ENCODE measurements at regions not wholly inside any gene's neighbourhood (a gene's known extent, or its start where the extent isn't known, plus 50 kb on each side); places are given as distances from the start of the nearest gene placed in this dataset.

DNA sequence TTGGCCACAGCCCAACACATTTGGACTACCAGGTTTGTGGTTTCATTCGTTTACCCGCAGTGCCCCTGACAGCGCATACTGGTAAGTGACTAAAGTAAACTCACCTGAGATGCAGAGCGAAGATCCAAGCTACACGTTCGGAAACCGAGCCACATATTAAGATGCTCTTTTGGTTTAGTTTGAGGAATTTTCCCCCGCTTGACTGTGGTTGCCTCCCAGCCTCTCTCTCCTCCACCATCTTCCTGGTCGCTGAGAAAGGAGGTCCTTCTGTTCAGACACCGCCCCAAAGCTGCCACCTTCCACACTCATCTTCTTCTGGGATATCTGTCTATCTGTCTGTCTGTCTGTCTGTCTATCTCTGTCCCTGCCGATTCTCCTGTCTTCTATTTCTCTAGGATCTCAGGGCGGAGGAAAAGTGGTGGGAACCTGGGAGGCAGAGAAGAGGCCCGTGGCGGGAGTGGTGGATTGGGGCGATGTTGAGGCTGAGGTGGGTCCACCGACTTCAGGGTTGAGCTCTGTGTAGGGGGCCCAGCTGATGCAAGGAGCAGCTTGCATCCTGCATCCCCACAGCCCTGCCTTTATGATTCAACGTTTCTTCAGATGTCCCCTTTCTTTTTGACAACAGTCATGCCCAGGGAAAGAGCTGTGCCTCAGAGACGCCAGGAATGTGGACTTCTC lies 196.9 kb upstream of the ZNF184 start:
- Mint-ChIP-seq H3K36me3 (ENCODE audit: insufficient read depth, unreplicated experiment) (peaks cover 27% of the 10 kb centered on the region), H3K9me3 (ENCODE audit: unreplicated experiment) (no peaks in the 10 kb centered on the region), H3K27me3 (ENCODE audit: insufficient read depth, unreplicated experiment) (no peaks in the 10 kb centered on the region), H3K4me3 (ENCODE audit: unreplicated experiment) (peak overlapping the region; percentile 83), H3K27ac (ENCODE audit: unreplicated experiment) (peak overlapping the region; percentile 42), H3K4me1 (ENCODE audit: low read depth, unreplicated experiment) (peaks cover 30% of the 10 kb centered on the region)
- intact Hi-C loops (cut with micrococcal nuclease; ENCODE audit: unreplicated experiment) = loop anchor here (2.0 to 5.0 kb wide), 4 partner anchors 37 to 482 kb away; no protein-coding TSS in a partner anchor
- Histone ChIP-seq H3K27me3 (replicated peaks; ENCODE audit: control insufficient read depth, insufficient read depth, low read length) (no peaks in the 10 kb centered on the region), H3K4me3 (ENCODE audit: low read depth, low read length) (peak overlapping the region; percentile 22), H3K36me3 (ENCODE audit: control insufficient read depth, insufficient read depth, low read length) (no peaks in the 10 kb centered on the region), H3K4me1 (peaks cover 4% of the 10 kb centered on the region; the same call in 1 of the 2 replicates), H3K9me3 (no peaks in the 10 kb centered on the region)
- TF ChIP-seq, protein P1, sequence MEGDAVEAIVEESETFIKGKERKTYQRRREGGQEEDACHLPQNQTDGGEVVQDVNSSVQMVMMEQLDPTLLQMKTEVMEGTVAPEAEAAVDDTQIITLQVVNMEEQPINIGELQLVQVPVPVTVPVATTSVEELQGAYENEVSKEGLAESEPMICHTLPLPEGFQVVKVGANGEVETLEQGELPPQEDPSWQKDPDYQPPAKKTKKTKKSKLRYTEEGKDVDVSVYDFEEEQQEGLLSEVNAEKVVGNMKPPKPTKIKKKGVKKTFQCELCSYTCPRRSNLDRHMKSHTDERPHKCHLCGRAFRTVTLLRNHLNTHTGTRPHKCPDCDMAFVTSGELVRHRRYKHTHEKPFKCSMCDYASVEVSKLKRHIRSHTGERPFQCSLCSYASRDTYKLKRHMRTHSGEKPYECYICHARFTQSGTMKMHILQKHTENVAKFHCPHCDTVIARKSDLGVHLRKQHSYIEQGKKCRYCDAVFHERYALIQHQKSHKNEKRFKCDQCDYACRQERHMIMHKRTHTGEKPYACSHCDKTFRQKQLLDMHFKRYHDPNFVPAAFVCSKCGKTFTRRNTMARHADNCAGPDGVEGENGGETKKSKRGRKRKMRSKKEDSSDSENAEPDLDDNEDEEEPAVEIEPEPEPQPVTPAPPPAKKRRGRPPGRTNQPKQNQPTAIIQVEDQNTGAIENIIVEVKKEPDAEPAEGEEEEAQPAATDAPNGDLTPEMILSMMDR (IDR thresholded peaks at IDR 0.05; ENCODE audit: insufficient read depth in 1 of 2, low read depth in 1 of 2, low read length in 1 of 2, severe bottlenecking in 1 of 2, unreplicated experiment in 1 of 2) = no peak
- POLR2A ChIA-PET = interaction anchor here (0.6 kb wide), 1 partner anchor 117 kb away, joined by 3 read pairs; no protein-coding TSS in a partner anchor
- CTCF ChIA-PET = no interaction called here
- no TSS peak for BruUV-seq (replicated peaks)
- DNase-seq = no peak

DNA sequence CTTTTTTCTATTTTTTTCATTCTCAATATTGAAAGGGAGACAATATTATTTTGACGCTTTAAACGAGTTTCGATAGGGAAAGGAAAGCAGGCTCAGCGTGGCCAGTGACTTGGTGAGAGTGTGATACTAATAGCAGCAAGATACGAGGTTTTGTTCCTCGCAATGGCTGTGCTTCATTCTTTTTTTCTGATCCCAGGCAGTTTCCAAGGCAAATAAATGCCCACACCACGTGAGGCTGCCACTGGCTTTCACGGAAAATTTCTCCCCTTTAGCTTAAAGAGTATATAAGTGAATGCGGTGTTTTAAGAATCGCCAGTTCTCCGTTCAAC lies 196.4 kb upstream of the ZNF184 start:
- no peaks in the 10 kb centered on the region for H3K27me3 Mint-ChIP-seq (ENCODE audit: insufficient read depth, unreplicated experiment)
- H3K27me3 ChIP-seq (replicated peaks; ENCODE audit: control insufficient read depth, insufficient read depth, low read length) = no peaks in the 10 kb centered on the region
- peaks cover 27% of the 10 kb centered on the region for H3K36me3 Mint-ChIP-seq (ENCODE audit: insufficient read depth, unreplicated experiment)
- peak overlapping the region; percentile 42 for H3K27ac Mint-ChIP-seq (ENCODE audit: unreplicated experiment)
- no peak for DNase-seq
- H3K9me3 ChIP-seq = no peaks in the 10 kb centered on the region
- H3K9me3 Mint-ChIP-seq (ENCODE audit: unreplicated experiment) = no peaks in the 10 kb centered on the region
- POLR2A ChIA-PET = interaction anchor here (0.6 kb wide), 1 partner anchor 117 kb away, joined by 3 read pairs; no protein-coding TSS in a partner anchor
- no peaks in the 10 kb centered on the region for H3K36me3 ChIP-seq (ENCODE audit: control insufficient read depth, insufficient read depth, low read length)
- H3K4me1 ChIP-seq = peaks cover 4% of the 10 kb centered on the region; the same call in 1 of the 2 replicates
- CTCF ChIA-PET = no interaction called here
- H3K4me3 Mint-ChIP-seq (ENCODE audit: unreplicated experiment) = peak overlapping the region; percentile 83
- BruUV-seq (replicated peaks) = no TSS peak
- H3K4me1 Mint-ChIP-seq (ENCODE audit: low read depth, unreplicated experiment) = peaks cover 30% of the 10 kb centered on the region
- TF ChIP-seq, protein P1 (IDR thresholded peaks at IDR 0.05; ENCODE audit: insufficient read depth in 1 of 2, low read depth in 1 of 2, low read length in 1 of 2, severe bottlenecking in 1 of 2, unreplicated experiment in 1 of 2) = no peak
- H3K4me3 ChIP-seq (ENCODE audit: low read depth, low read length) = peak overlapping the region; percentile 22
- intact Hi-C loops (cut with micrococcal nuclease; ENCODE audit: unreplicated experiment) = loop anchor here (2.0 to 5.0 kb wide), 3 partner anchors 37 to 482 kb away; no protein-coding TSS in a partner anchor

DNA sequence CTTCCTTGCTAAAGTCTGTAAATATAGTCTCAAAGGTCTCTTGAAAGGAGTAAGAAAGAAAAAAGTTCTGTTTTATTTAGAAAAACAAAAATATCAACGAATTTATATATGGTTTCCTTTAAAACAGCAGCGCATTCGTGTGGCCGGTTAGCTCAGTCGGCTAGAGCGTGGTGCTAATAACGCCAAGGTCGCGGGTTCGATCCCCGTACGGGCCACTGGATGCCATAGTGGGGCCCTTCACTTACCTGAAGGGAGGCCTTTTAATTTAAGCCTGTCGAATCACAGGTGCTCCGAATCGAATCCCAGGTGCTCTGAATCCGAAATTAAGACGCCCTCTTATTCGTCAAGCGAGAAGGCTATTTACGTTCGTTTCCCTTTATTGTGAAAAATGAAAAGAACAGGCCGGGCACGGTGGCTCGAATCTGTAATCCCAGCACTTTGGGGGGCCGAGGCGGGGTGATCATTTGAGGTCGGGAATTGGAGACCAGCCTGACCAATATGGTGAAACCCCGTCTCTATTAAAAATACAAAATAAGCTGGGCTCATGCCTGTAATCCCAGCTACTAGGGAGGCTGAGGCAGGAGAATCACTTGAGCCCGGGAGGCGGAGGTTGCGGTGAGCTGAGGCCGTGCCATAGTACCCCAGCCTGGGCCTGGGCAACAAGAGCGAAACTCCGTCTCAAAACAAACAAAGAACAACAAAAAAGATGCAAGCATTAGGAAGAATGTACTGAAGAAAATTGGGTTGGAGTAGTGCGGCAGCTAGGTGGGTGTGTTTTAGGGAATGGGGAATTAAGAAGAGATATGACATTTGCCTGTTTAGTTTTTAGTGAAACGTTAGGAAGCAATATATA lies 195.8 kb upstream of the ZNF184 start:
- Histone ChIP-seq H3K4me3 (ENCODE audit: low read depth, low read length) (peak overlapping the region; percentile 22), H3K9me3 (no peaks in the 10 kb centered on the region), H3K4me1 (peaks cover 4% of the 10 kb centered on the region; the same call in 1 of the 2 replicates), H3K36me3 (ENCODE audit: control insufficient read depth, insufficient read depth, low read length) (no peaks in the 10 kb centered on the region), H3K27me3 (replicated peaks; ENCODE audit: control insufficient read depth, insufficient read depth, low read length) (no peaks in the 10 kb centered on the region)
- TF ChIP-seq, protein P1 (IDR thresholded peaks at IDR 0.05; ENCODE audit: insufficient read depth in 1 of 2, low read depth in 1 of 2, low read length in 1 of 2, severe bottlenecking in 1 of 2, unreplicated experiment in 1 of 2) = no peak
- H3K36me3 Mint-ChIP-seq (ENCODE audit: insufficient read depth, unreplicated experiment) = peaks cover 27% of the 10 kb centered on the region
- CTCF ChIA-PET = interaction anchor here (0.5 kb wide), 1 partner anchor 1116 kb away, joined by 4 read pairs; no protein-coding TSS in a partner anchor
- H3K4me3 Mint-ChIP-seq (ENCODE audit: unreplicated experiment) = peak overlapping the region; percentile 83
- DNase-seq = peak; percentile 79 to 85
- no peaks in the 10 kb centered on the region for H3K27me3 Mint-ChIP-seq (ENCODE audit: insufficient read depth, unreplicated experiment)
- peak overlapping the region; percentile 42 for H3K27ac Mint-ChIP-seq (ENCODE audit: unreplicated experiment)
- intact Hi-C loops (cut with micrococcal nuclease; ENCODE audit: unreplicated experiment) = loop anchor here (2.0 to 5.0 kb wide), 3 partner anchors 36 to 481 kb away; no protein-coding TSS in a partner anchor
- POLR2A ChIA-PET = interaction anchor here (0.5 kb wide), 1 partner anchor 225 kb away, joined by 3 read pairs; a partner anchor contains a TSS
- BruUV-seq (replicated peaks) = no TSS peak
- no peaks in the 10 kb centered on the region for H3K9me3 Mint-ChIP-seq (ENCODE audit: unreplicated experiment)
- peaks cover 30% of the 10 kb centered on the region for H3K4me1 Mint-ChIP-seq (ENCODE audit: low read depth, unreplicated experiment)
